GM13976 (cell line): ENCODE measurements at regions not wholly inside any gene's neighbourhood (a gene's known extent, or its start where the extent isn't known, plus 50 kb on each side); places are given as distances from the start of the nearest gene placed in this dataset.
"Not testable (repeated sequence)": the region's sequence is repeated elsewhere in the genome, so short reads cannot be mapped to it uniquely, and the experiment has no call there.

Source experiments
- DNase-seq: peaks from one replicate; pipeline ENCODE4 v3.0.0; 2012; ENCODE audit warnings: low spot score
- CTCF ChIP-seq: IDR thresholded peaks from 2 replicates; pipeline ENCODE4 v1.5.1; 2012; ENCODE audit warnings: borderline replicate concordance, mild to moderate bottlenecking; ENCODE audit not compliant: insufficient read depth; ENCODE audit errors: extremely low read depth, missing control alignments, control extremely low read depth
- in situ Hi-C: fragments of 300-500 bp; cut with MboI; formaldehyde crosslinking; loops from one replicate; pipeline ENCODE4 v1.12.0; 2022; ENCODE audit warnings: low sequenced_read_pairs, mixed read lengths, inconsistent platforms; ENCODE audit not compliant: unreplicated experiment

DNA sequence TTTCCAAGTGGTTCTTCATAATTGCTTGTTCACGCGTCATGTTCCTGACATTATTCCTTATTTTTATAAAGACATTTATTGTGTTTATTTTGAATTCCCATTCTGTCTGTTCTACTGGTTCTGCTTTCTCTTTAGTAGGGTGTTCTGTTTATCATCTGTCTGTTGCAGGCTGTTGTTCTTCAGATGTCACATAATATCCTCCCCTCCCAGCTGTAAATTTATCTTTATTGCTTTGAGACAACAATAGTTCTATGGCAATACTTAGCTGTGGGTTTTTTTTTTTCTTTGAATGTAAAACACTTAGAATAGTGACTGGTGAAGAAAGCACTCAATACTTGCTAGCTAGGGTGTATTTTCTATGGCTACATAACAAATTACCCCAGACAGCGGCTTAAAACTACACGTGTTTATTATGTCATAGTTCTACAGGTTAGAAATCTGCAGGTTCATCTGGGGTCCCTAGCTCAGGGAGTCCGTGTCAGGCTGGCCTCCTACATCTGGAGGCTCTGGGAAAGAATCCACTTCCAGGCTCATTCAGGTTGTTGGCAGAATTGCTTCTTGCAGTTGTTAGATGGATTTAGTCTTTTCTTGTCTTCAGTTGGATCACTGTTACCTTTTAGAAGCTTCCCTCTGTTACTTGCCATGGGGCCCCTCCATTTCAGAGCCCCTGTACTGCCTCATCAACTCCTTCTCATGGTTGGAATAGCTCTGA lies 63.4 kb upstream of the ENPEP start:
- no peak for TF ChIP-seq CTCF
- in situ Hi-C loops, result no loop called here
- no peak for DNase-seq

DNA sequence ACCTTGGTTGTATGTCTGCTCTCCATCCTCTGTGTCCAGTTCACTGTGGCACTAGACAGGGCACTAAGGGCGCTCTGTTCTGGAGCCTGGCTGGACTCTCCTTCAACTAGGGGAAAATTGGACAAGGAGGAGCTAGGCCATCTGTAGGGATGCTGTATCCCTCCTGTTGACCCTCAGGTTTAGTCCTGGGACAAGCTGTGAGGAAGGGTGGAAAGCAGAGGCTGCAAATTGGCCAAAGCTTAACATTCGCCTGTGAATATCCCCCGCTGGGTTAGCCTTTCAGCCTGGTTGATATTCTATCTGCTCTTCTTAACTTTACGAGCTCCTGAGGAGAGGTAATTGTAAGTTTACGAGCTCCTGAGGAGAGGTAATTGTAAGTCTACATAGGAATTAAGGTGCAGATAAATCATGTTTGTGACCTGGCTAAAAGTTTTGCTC lies 64.4 kb upstream of the ENPEP start:
- no peak for DNase-seq
- in situ Hi-C loops, result no loop called here
- no peak for TF ChIP-seq CTCF

- DNase-seq, in situ Hi-C loops: not testable (repeated sequence)
Observed at GRCh38 chr4:110410853-110411573, 64.9 kb upstream of the ENPEP start.

GRCh38 chr4:110400086-110400485 lies 75.9 kb upstream of the ENPEP start:
- no peak for DNase-seq
- no peak for TF ChIP-seq CTCF
- in situ Hi-C loops, result no loop called here

DNA sequence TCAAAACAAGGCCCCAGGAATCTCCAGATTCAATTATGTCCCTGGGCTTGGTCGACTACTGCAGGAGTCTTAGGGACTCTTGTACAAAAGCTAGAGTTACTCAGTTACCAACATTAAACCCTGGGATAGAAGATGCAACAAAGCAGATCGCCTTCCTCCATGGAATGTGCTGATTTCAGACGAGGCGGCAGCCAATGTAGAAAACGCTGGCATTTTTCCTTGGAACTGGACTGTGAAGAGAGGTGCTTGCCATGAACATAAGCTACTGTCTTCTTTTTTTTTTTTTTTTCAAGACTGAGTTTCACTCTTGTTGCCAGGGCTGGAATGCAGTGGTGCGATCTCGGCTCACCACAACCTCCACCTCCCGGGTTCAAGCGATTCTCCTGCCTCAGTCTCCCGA lies 76.9 kb upstream of the ENPEP start:
- not testable (repeated sequence) for DNase-seq

GRCh38 chr4:110396963-110397362 lies 79.0 kb upstream of the ENPEP start:
- in situ Hi-C loops, result no loop called here
- no peak for TF ChIP-seq CTCF
- DNase-seq, result no peak

More for the DNA sequence above, 76.9 kb upstream of the ENPEP start:
- in situ Hi-C loops, result not testable (repeated sequence)

GRCh38 chr4:110395421-110395820 lies 80.5 kb upstream of the ENPEP start:
- TF ChIP-seq CTCF, result no peak
- in situ Hi-C loops, result no loop called here
- DNase-seq, result no peak
